Astrocyte (in vitro differentiated cells and primary cell): ENCODE measurements at regions not wholly inside any gene's neighbourhood (a gene's known extent, or its start where the extent isn't known, plus 50 kb on each side); places are given as distances from the start of the nearest gene placed in this dataset.

ENCODE experiments used
- EZH2 ChIP-seq: IDR thresholded peaks from 2 replicates; pipeline ENCODE4 v1.6.1; 2012; ENCODE audit warnings: mild to moderate bottlenecking, low read length, inconsistent platforms; ENCODE audit not compliant: insufficient read depth
- TF ChIP-seq, protein P1 (sequence below): IDR thresholded peaks from 2 replicates; pipeline ENCODE4 v1.5.1; 2011; ENCODE audit warnings: low read depth, mild to moderate bottlenecking, inconsistent platforms, low read length, moderate library complexity; ENCODE audit not compliant: insufficient read depth

GRCh38 chr2:183521911-183522310 lies 397.7 kb downstream of the NUP35 start:
- TF ChIP-seq, protein P1, sequence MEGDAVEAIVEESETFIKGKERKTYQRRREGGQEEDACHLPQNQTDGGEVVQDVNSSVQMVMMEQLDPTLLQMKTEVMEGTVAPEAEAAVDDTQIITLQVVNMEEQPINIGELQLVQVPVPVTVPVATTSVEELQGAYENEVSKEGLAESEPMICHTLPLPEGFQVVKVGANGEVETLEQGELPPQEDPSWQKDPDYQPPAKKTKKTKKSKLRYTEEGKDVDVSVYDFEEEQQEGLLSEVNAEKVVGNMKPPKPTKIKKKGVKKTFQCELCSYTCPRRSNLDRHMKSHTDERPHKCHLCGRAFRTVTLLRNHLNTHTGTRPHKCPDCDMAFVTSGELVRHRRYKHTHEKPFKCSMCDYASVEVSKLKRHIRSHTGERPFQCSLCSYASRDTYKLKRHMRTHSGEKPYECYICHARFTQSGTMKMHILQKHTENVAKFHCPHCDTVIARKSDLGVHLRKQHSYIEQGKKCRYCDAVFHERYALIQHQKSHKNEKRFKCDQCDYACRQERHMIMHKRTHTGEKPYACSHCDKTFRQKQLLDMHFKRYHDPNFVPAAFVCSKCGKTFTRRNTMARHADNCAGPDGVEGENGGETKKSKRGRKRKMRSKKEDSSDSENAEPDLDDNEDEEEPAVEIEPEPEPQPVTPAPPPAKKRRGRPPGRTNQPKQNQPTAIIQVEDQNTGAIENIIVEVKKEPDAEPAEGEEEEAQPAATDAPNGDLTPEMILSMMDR = no peak
- TF ChIP-seq EZH2 = no peak
